SK-N-MC (cell line): ENCODE measurements at regions not wholly inside any gene's neighbourhood (a gene's known extent, or its start where the extent isn't known, plus 50 kb on each side); places are given as distances from the start of the nearest gene placed in this dataset.

Experiments used
- EZH2 ChIP-seq: fragments of 200-600 bp; sonication (generic); IDR thresholded peaks from one replicate; pipeline ENCODE4 v1.6.1; 2017; ENCODE audit warnings: antibody characterized with exemption
- POLR2AphosphoS5 ChIP-seq: IDR thresholded peaks from 2 replicates; pipeline ENCODE4 v1.6.1; 2012; ENCODE audit warnings: mild to moderate bottlenecking, low read depth, low read length, borderline replicate concordance

GRCh38 chr3:107106907-107107306 lies 270.3 kb upstream of the CCDC54 start:
- TF ChIP-seq POLR2AphosphoS5 = no peak
- no peak for TF ChIP-seq EZH2
